ENCODE measurements at regions not wholly inside any gene's neighbourhood (a gene's known extent, or its start where the extent isn't known, plus 50 kb on each side); places are given as distances from the start of the nearest gene placed in this dataset.
A peak's percentile ranks its signal among the peaks of the same experiment; 100 is the strongest.

DNA sequence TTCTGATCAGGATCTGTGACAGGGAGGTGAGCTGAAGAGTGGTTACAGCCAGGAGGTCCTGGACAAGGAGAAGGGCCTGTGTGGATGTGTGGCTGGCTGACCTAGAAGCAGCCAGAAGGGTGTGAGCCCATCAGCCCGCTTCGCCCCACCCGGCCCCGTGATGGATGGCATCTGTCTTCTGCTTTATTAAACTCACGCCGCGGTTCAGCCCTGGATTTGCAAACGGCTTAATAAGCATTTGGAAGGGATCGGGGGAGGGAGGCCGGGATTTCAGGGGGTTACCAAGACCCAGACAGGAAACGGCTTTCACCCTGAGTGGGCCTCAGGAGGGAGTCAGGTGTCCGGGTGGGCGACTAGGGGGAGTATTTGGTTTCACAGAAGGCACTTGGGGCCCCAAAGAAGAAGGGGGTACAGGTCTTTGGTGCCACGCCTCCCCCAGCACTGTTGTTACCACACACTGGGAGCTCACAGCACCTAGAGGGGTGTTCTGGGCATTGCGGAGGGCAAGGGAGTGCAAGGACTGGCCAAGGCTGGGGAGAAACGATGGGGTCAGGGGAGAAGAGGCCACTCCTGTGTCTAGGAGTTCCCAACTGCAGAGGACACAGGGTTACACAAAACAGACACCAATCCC lies 53.8 kb upstream of the FOXP4 start:
- peak in 1 of 11 donors; percentile 54 for DNase-seq (ENCODE audit: extremely low read depth in 1 of 11, low read depth in 9 of 11, low spot score in 4 of 11)

- no peak for DNase-seq (ENCODE audit: extremely low read depth in 1 of 11, low read depth in 9 of 11, low spot score in 4 of 11)
Measured at GRCh38 chr6:41494212-41495110, 51.7 kb upstream of the FOXP4 start.

Data from renal cortex interstitium (tissue), 11 donors.